ENCODE measurements at regions not wholly inside any gene's neighbourhood (a gene's known extent, or its start where the extent isn't known, plus 50 kb on each side); places are given as distances from the start of the nearest gene placed in this dataset.

DNA sequence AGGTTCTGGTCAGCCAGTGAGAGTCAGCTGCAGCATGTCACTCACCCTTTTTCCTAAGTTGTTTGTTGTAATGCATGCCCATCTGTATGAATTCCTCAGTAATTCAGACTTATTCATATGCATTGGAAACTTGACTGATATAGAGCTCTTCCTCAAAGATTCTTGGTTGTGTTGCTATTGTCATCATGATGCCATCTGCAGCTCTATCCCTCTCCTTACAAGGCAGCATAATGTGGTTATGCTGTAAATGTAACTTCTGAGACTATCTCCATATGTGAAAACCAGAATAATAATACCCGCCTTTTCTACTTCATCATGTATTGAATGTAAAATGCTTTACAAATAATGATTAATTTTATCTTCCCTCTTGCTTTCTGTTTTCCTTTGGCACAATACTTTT lies 252.6 kb upstream of the MTPN start:
- no peak for DNase-seq

DNA sequence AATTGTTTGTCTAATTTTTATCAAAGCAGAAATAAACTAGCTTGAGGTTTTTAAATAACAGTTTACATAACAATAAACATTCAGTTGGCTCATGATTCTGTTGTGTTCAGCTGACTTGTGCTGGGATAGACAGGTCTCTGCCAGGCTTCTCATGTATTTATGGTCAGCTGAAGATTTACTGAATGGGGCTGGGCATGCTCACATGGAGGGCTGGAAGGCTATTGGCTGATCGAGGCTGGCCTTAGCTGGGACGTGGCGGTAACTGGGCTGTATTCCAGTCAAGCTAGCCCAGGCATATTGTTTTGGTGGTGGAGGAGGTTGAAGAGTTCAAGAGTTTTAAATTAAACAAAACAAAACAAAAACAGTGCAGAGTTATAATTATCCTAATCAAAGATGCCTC lies 251.0 kb upstream of the MTPN start:
- no peak for DNase-seq

DNA sequence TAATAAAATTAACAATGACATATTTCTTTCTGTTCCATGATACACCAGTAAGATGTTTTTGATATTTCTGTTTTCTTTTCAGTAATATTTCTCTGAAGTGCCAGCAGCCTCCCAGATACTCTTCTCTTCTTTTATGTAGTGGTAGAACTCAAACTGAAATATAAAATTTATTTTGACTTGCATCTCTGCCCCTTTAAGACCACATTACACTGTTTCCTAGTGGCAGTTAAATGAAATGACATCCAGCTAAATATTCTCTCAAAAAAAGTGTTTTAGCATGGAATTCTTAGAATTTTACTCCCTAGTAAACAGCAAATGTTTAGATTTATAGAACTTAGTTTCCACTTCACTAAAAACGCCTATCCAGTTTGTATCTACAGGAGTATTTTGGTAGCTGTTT lies 237.2 kb upstream of the MTPN start:
- DNase-seq, result no peak

DNA sequence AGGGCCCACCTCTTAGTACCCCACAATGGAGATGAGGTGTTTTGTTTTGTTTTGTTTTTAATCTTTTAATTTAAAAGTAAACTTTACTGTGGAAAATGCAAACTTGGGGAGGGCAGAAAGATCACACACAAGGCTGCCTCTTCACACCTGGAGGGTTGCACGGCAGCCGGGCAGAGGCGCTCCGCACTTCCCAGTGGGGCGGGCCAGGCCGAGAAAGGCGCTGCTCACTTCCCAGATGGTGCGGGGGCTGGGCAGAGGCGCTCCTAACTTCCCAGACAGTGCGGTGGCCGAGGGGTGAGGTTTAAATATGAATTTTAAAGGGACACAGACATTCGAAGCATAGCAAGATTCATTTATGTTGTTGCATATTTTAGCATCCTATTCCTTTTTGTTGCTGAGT lies 235.9 kb upstream of the MTPN start:
- DNase-seq, result no peak

DNA sequence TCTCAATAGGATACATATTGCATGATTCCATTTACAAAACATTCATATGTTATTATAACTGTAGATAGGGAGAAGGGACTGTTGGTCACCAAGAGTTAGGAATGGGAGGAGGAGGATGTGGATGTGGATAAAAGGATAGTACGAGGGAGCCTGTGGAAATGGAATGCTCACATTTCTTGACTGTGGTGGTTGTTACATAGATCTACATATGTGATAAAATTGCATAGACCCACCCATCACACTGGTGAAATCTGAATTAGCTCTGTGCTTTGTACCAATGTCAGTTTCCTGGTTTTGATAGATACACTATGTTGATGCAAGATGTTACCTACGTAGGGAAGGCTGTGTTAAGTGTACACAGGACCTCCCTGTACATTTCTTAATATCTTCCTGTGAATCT lies 233.5 kb upstream of the MTPN start:
- no peak for DNase-seq

DNA sequence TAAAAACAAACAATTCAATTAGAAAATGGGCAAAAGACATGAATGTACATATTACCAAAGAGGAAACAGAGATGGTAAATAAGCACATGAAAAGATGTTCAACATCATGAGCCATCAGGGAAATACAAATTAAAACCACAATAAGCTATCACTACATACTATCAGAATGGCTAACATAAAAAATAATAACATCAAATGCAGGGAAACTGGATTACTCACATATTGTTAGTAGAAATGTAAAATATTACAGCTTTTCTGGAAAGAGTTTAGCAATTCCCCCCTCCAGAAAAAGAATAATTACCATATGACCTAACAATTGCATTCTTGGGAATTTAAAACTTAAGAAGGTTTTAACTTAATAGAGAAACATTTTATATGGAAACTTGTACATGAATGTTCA lies 232.9 kb upstream of the MTPN start:
- DNase-seq, result no peak

DNA sequence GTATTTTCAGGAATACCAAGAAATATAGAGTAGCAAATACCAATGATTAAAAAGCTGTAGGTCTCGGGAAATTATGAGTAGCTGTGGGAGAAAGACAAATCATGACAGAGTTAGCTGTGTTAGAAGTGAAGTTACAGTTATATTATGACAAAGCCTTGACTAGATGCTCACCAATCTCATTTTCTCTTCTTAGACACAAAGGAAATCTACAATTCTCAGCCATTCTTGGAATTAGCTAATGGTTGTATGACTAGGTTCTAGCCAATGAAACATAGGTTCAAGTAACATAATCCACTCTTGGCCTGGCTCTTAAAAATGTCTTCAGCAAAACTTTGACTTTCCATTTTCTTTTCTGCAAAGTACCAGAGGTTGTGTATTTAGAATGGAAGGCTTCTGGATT lies 228.8 kb upstream of the MTPN start:
- no peak for DNase-seq

DNA sequence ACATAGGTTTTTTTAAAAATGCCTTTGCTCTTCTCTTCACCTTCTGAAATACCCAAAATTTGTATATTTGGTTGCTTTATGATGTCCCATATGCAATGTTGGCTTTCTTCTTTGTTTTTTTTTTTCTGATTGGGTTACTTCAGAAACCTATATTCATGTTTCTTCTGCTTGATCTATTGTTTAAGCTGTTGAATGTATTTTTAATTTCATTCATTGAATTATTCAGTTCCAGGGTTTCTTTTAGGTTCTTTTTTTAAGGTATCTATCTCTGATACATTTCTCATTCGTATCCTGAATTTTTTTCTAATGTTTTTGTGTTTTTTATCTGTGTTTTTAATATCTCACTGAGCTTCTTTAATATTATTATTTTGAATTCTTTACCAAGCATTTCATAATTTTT lies 221.0 kb upstream of the MTPN start:
- no peak for DNase-seq

DNA sequence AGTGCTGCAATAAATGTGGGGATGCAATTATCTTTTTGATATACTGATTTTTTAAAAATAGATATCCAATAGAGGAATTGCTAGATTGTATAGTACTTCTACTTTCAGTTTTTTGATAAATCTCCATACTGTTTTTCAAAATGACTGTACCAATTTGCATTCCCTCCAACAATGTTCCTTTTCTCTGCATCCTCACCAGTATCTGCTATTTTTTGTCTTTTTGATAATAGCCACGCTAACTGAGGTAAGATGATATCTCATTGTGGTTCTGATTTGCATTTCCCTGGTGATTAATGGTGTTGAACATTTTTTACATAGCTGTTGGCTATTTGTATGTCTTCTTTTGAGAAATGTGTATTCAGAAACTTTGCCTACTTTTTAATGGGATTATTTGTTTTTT lies 217.7 kb upstream of the MTPN start:
- DNase-seq, result no peak

DNA sequence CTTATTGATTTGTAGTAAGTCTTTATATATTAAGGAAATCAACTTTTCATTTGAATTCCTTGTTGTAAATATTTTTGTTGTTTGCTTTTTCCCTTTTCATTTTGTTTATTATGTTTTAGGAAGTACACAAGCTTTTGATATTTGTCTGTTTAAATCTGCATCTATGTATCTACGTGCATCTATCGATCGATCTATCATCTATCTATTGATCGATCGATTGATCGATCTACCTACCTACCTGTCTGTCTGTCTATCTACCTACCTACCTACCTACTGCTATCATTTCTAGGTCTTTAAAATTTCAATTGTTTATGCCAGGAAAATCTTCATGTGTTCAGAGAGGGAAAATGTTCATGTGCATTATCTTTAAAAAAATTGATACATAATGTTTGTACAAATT lies 216.8 kb upstream of the MTPN start:
- DNase-seq, result no peak

DNA sequence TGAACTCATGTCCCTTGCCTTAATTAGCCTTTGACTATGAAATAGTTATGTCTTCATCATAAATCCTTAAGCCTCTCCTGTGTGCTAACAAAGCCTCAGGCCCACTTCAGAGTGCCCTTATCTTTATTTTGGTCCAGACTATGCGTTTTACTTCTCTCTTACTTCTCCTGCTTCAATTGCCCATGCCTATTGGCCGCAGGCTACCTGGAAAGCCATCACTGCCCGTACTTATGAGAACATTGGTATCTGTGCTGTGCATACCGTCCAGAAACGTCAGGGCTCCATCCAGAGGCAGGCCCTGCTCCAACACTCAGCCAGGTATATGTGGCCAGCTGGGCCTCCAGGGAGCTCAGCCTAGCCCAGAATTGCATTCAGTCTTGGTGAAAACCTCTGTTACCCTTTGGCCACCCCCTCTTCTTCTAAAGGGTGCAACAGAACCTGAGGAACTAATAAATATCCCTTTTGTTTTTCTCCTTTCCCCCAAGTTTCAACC lies 212.4 kb upstream of the MTPN start:
- DNase-seq, result no peak

DNA sequence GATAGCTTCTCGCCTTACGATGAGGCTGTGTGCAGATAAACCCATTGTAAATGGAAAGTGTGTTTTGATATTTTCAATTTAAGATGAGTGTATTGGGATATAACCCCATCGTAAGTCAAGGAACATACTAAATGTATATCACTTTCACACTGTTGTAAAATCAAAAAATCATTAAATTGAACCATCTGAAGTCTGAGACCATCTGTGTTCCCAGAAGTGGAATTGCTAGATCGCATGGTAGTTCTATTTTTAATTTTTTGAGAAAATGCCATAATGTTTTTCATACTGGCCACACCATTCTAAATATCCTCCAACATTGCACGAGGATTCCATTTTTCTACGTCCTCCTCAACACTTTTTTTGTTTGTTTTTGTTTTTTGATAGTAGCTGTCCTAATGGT lies 209.1 kb upstream of the MTPN start:
- DNase-seq, result no peak

DNA sequence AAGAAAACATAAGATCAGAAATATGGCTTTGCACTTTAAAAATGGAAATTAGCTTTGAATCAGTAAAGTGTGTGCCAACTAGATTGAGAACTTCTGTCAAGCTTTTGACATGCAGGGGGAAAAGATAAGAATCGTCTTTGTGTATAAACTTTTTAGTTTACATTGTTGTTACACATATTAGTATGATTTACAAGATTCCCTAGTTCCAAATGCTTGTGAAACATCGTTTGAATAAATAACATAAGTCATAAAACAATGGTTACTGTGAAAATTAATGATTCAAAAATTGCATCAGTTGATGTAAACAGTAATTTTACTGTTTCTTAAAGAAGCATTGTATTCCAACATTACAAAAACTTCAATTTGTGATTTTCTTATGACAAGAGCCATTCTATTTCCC lies 207.6 kb upstream of the MTPN start:
- DNase-seq, result no peak

DNA sequence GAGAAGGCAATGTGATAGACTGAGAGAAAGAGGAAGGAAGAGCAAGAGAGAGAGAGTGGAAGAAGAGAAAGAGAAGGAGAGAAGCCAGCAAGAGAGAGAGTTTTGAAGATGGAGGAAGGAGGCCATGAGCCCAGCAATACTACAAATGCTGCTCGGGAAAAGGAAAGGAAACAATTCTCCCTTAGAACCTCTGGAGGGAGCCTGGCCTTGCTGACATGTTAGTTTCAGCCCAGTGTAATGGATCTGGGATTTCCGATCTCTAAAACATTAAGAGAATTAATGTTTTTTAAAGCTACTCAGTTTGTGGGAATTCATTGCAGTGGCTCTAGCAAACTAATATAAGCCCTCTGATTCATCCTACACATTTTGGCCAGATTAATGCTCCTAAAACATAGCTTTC lies 206.8 kb upstream of the MTPN start:
- DNase-seq, result no peak

DNA sequence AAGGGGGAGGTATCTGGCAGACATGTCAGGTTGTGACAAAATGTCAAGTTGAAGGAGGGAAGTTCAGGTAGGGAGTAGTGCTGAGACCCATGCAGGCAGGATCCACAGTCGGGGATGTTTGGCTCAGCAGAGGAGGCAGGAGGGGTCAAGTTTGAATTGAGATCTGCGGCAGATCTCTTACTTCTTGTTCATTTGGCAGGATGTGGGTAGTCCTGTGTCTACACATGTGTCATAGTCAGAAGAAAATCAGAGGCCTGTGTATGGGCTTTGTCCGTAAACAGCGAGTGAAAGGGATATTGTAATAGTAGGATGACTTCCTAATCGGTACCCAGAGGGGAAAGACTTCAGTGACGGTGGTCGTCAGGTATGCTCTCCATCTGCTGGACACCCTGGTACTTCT lies 203.8 kb upstream of the MTPN start:
- DNase-seq, result no peak

DNA sequence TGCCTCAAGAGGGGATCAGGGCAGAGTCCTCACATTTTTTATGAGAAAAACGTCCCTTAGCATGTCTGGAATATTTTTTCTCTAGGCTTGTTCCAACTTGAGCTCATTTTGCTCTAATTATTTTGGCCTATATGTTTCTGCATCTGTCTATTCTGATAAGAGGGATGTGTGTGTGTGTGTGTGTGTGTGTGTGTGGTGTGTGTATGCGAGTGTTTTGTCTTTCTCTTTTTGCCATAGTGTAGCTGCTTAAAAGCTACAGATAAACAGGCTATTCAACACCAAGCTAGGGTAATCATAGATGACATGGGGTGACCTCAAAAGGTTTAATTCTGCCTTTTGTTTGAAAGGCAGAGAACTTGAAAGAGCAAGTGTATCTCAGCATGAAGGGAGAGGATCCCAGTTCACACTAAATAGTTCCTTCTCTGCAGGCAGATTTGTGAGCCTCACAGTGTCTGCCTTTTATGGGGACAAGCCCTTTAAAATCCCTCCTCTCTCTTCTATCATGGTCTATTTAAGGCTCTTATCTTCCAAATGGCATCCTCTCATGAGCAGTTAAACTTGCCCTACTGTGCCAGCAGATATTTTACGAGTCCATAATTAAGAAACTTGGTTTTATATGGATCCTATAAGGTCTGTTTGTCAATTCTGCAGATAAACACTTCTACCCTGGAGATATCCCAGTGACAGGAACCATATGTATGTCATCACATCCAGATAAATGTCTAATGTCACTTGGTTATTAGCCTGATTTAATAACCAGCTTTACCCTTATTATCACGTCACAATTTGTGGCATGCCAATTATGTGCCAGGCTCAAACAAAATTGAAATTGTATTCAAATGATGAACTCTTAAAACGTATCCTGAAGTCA lies 202.9 kb upstream of the MTPN start:
- no peak for DNase-seq

DNA sequence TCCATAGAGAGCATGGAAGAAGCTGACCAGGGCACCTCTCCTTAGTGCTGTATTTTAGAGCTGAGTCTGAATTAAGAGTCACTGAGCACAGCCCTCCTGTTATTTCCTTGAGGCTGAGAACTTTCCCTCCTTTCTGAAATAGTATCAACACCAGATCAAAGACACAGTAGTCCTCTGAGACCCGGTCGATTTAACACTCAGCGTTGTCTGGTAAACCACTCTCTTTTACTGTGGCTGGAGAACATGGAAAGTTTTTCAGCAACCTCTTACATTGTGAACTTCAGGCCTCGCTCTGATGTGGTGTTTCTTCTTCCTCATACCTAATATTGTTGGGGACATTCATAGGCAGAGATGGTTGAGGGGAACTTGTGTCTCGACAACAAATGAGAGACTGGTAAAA lies 202.0 kb upstream of the MTPN start:
- no peak for DNase-seq

DNA sequence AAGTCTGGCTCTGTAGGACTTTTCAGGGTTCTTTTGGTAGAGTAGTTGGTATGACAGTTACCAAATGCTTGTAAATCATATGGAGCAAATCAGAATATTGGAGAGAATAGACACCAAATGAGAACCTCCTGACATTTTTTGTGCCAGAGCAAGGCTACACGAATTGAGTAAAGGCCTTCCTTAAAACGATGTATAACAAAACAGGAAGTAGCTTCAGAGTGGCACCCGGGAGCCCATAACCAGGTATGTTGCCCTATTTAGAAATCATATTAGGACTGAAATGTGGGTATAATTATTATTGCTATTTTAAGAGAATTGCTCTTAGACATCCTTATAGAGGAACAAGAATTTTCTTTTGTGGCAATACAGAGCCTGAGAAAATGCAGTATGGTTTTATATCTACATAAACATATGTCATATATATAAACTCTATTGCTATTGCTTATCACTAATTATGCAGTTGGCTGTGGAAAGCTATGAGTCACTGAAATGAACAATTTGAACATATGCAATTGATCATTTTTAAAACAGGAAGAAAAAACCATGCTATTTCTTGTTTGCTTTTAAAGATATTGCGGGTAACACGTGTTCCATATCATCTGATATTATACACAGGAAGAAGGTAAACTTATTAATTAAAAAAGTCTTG lies 197.4 kb upstream of the MTPN start:
- DNase-seq, result no peak

DNA sequence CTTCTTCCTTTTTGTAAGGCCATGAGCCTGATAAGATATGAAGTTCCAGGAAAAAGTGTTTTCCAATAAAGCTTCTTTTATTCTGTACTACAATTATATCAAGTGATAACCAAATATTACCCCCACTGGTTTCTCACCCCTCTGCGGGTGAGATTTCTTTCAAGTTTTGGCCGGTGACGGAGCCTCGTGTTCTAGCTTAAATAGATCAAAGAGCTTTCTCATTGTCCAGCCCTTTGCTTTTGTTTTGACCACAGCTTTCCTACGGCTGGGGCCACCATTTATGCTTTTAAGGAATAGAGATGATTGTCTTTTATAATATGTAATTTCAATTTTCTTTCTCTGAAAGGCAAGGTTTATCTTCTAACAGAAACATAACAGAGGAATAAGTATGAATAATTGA lies 196.7 kb upstream of the MTPN start:
- DNase-seq, result no peak

DNA sequence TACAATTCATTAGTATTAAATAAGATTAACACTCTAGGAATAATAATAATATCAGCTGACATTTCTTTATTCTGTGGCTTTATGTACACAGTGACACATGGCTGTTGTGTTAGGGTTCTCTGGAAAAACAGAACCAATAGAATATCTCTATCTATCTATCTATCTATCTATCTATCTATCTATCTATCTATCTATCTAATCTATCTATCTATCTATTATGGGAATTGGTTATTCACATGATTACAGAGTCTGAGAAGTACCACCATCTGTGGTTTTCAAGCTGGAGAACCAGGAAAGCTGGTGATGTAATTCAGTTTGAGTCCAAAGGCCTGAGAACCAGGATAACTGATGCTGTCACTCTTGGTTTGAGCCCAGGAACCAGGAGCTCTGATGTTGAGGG lies 194.1 kb upstream of the MTPN start:
- DNase-seq, result no peak

DNA sequence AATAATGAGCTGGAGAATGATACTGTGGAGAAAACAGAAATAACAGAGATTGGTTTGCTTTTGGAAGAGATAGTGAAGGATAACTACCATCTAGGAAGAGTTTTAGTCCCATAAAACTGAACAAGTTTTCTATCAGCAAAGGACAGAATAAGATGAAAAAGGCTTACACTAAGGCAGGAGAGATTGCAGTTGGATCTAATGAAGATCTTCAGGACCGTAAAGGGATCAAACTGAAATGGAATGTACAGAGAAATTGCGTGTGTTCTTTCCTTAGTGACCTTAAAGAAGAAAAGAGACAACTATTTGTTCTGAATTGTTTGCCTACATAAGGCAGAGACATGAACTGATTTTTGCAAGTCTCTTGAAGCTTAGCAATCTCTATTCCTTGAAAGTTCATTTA lies 191.7 kb upstream of the MTPN start:
- no peak for DNase-seq

DNA sequence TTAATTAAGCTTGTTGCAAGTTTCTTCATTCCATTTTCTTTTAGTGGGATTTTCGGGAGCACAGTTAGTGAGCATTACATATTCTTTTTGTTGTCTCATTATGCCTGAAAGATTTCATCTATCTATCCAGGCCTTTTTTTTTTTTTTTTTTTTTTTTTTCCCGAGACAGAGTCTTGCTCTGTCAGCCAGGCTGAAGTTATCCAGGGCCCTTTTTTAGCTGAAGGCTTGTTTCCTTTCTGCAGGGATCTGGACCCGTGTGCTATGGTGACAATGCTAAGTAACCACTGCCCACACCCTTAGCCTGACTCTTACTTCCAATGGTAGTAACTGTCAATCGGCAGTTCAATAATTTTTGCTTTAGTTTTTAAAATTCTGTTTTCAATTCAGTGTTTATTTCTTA lies 190.8 kb upstream of the MTPN start:
- no peak for DNase-seq

DNA sequence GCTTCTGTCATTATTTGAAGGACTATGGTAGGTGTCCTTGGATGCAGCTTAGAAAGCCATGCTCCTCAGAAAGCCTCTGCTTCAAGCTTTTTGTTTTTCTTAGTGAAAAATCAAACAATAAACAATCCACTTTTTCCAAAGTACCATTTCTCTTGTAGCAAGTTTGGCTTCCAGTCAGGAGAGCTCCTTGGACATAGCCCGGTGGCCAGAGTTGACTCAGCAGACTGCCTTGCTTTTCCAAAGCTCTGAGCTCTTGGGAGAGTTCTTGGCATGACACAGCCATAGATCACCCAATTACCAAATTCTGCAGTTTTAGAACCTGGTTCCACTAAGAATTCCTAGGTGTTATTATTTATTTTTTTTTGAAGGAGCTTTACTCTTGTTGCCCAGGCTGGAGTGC lies 189.4 kb upstream of the MTPN start:
- no peak for DNase-seq

DNA sequence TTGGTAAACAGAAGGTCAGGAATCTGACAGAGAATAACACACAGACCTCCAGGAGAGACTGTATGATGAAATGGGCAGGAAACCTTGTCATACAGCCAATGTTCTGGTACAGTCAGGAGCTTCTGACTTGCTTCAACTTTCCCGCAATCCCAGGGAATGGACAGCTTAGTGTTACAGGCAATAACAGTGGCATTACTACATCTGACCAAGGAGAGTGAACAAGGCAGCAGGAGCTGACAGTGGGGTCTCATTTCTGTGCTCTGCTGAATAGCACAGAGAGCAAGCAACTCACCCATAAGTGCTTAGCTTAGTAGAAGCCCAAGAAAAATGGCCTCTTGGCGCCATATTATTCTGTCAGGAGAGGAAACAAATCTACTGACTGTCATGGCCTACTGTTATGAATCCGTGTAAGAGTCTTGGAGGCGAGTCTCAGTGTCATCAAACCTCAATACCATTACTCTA lies 186.2 kb upstream of the MTPN start:
- DNase-seq, result no peak

DNA sequence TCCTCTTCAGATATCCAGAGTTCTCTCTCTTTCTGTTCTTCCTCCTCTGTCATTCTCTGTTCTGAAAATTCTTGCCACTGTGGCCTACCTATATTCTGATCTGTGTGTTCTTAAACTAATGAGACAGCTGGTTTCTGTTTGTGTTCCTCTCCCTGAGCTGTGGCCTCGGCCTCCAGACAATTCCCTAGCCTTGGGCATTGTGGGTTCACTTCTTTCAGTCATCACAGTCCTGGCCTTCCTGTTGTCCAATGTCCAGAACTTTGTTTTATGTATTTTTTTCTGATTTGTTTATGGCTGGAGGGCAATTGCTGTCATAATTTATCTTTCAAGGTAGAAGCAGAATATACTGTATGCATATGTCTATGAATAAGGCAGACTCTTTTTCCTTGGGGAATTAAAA lies 173.2 kb upstream of the MTPN start:
- no peak for DNase-seq
